DOHH2 (cell line): ENCODE measurements at regions not wholly inside any gene's neighbourhood (a gene's known extent, or its start where the extent isn't known, plus 50 kb on each side); places are given as distances from the start of the nearest gene placed in this dataset.

Experiments used
- EZH2phosphoT487 ChIP-seq: fragments of 200-600 bp; sonication (generic); IDR thresholded peaks from 2 replicates; pipeline ENCODE4 v1.6.1; 2017; ENCODE audit warnings: borderline replicate concordance, mild to moderate bottlenecking, antibody characterized with exemption, low read length, moderate library complexity, mixed read lengths
- TF ChIP-seq, protein P1 (sequence below): fragments of 200-600 bp; sonication (generic); IDR thresholded peaks from one replicate; pipeline ENCODE4 v1.5.1; 2014; ENCODE audit warnings: antibody characterized with exemption, mild to moderate bottlenecking, low read depth, low read length; ENCODE audit not compliant: poor library complexity, severe bottlenecking

DNA sequence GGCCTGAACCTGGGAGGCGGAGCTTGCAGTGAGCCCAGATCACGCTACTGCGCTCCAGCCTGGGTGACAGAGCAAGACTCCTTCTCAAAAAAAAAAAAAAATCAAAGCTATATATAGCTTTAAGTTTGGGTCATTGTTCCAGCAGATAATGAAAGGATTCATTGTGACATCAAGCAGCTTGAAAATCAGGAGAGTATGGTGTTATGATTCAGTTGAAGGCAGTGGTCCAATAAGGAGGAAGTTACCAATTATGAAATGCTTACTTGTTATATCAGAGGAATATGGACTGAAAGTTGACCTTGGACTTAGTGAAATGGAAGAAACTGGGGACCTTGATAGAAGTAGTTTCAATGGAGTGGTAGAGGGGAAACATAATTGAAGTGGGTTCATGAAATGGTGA, 140.4 kb upstream of the MAD2L1 start:
- TF ChIP-seq, protein P1, sequence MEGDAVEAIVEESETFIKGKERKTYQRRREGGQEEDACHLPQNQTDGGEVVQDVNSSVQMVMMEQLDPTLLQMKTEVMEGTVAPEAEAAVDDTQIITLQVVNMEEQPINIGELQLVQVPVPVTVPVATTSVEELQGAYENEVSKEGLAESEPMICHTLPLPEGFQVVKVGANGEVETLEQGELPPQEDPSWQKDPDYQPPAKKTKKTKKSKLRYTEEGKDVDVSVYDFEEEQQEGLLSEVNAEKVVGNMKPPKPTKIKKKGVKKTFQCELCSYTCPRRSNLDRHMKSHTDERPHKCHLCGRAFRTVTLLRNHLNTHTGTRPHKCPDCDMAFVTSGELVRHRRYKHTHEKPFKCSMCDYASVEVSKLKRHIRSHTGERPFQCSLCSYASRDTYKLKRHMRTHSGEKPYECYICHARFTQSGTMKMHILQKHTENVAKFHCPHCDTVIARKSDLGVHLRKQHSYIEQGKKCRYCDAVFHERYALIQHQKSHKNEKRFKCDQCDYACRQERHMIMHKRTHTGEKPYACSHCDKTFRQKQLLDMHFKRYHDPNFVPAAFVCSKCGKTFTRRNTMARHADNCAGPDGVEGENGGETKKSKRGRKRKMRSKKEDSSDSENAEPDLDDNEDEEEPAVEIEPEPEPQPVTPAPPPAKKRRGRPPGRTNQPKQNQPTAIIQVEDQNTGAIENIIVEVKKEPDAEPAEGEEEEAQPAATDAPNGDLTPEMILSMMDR, result no peak
- no peak for TF ChIP-seq EZH2phosphoT487
